HG02885 (cell line): ENCODE measurements at regions not wholly inside any gene's neighbourhood (a gene's known extent, or its start where the extent isn't known, plus 50 kb on each side); places are given as distances from the start of the nearest gene placed in this dataset.

Source experiments
- ATAC-seq: cut with Tn5 transposase; IDR thresholded peaks from one replicate; pipeline ENCODE4 v1.9.1; 2021; ENCODE audit warnings: mild to moderate bottlenecking; ENCODE audit not compliant: unreplicated experiment, poor library complexity

GRCh38 chr4:177680308-177680707 is 238.1 kb upstream of the AGA start:
- ATAC-seq = no peak

- no peak for ATAC-seq
These were observed 239.7 kb upstream of the AGA start for GRCh38 chr4:177681902-177682301.

DNA sequence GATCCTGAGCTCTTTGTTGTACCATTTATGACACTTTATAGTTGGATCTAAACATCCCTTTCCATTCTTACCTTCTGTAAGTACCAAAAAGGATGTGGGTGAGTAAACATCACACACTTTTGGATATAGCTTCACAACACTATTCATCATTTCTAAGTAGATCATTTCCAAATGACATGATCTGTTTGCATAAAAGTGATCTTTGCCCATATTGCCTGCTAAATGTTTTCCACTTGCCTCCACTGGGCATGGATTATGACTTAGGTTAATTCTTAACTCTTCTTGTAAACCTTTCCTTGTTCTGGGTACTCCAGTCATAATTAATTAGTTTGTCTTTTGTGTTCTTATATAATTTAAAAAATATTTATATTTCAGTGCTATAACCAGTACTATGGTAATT is 244.9 kb upstream of the AGA start:
- ATAC-seq = no peak

DNA sequence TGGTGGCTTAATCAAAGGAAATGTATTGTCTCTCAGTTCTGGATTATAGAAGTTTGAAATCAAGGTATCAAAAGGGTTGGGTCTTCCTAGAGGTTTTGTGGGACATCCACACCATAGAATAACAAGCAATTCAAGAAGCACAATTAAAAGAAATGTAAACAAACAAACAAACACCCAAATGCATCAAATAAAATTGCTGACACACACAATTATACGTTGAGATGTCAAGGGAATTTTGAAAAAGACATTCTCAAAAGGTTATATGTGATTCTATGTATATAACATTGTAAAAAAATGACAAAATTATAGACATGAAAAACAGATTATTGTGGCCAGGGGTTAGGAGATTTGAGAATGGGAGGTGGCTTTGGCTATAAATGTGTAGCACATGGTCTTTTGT is 250.7 kb upstream of the AGA start:
- ATAC-seq = no peak

DNA sequence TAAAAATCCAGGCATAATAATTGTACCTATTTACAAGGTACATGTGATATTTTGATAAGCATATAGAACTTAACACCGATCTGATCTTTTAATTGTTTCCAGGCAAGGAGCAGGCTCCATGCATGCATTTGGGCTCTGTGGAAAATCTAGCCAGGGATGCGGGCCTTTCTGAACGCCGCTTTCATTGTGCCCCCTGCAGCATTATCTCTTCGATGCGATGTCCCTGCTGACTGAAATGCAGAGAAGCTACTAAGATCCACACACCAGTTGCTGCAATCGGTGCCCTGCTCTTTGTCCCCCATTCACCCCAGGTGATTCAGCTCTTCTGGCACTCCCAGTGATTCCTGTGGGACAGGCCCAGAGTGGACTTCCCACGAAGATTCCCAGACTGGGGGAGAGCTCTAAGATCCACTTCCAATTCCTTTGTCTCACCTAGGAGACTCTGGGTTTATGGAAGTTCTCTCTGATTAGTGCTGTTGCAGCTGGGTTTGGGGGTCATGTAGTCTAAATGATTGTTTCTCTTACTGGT is 254.3 kb upstream of the AGA start:
- no peak for ATAC-seq

DNA sequence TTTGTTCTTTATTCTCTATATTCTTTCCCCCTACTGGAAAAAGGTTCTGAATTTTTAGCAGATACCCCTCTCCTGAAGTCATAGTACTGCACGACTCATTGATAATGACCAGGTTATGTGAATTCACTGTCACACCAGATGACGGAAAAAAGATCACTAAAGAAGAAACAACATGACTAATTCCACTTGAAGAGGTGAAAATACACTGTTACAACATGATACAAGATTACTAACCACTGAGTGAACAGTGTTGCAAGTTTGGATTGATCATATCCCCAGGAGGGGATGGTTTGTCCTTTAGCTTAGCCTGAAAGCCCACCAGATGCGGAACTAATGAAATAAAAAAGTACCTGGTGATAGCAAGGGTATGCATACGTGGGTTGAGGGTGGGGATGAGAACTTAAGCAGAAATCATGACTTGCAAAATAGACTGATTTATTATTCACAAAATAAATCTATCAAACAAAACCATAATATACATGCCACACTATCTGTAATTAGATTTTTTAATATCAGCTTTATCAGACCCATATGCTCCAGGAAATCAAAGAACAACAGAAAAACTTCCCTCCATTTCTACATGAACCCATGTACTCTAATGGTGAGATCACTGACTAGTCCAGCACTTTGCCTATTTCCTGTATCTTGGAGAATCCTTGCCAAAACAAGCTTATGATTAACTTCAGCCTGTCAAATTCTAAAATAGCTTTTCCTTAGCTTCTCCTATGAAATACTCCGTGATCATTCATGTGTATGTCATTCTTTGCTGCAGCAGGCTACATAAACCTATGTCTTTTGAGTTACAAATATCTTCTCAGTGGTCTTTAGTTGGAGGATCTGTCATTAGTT is 257.4 kb upstream of the AGA start:
- ATAC-seq = no peak

DNA sequence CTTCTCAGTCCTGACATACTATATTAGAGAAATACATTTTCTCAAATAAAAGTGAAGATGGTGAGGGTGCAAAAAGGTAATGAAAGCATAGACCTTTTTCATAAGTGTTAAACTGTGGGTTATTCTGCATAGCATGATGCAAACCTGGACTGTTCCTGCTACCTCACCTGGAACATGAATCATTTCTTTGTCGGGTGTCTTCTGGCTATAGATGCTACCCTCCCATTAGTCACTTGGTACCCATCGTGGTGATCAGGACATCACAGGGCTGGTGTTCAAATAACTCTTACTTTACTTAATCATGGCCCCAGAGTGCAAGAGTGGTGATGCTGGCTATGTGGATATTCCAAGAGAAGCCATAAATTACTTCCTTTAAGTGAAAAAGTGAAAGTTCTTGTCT is 264.7 kb upstream of the AGA start:
- ATAC-seq = no peak

- ATAC-seq = no peak
These were observed 271.2 kb upstream of the AGA start for GRCh38 chr4:177713454-177713853.

DNA sequence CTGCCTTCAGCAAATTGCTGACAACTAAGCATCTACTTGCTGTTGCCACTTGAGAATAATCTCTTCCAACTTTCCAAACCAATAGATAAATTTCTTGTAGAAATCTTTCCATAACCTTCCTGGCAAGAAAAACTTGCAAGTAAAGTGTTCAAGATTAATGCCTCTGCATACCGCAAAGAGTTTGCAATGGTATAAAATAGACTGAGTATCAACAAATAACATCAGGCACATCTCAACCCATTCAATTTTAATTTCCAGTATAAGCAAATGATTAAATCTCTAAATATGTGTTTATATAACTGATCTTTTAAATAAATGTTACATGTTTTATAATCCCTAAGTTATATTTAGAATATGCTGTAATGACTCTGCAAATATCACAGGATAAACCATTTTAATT is 275.2 kb upstream of the AGA start:
- ATAC-seq = no peak

DNA sequence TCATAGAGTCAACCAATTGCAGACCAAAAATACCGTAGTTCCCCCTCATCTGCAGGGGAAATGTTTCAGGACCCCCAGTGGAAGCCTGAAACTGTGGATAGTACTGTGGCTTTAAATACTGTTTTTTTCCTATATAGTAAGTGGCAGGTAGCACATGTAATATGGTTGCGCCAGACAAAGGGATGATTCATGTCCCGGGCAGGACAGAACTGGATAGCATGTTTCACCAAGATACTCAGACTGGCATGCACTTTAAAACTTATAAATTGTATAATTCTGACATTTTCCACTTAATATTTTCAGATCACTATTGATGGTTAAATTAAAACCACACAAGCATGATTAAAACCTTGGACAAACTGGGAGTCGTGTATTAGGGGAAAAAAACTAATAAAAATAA is 276.3 kb upstream of the AGA start:
- ATAC-seq = no peak

- ATAC-seq = no peak
These were observed 283.9 kb upstream of the AGA start for GRCh38 chr4:177726111-177726510.

- ATAC-seq = no peak
These were observed 286.3 kb upstream of the AGA start for GRCh38 chr4:177728361-177729152.

DNA sequence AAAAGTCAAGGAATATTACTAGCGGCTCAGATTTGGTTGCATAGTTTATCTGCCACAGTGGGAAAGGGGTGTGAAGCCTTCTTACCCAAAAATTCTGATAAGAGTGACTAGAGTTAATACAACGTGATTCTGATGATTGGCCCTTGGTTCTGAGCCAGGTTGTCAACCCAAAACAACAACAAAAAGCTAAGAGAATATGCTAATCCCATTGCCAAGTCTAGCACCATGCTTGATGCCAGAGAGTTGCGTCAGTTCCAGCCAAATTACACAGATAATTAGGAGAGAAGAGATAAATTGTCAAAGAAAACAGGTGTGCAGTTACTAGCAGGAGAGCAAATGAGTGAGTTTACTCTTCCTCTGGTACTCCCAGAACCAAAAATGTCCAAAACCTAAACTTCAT is 287.4 kb upstream of the AGA start:
- no peak for ATAC-seq

DNA sequence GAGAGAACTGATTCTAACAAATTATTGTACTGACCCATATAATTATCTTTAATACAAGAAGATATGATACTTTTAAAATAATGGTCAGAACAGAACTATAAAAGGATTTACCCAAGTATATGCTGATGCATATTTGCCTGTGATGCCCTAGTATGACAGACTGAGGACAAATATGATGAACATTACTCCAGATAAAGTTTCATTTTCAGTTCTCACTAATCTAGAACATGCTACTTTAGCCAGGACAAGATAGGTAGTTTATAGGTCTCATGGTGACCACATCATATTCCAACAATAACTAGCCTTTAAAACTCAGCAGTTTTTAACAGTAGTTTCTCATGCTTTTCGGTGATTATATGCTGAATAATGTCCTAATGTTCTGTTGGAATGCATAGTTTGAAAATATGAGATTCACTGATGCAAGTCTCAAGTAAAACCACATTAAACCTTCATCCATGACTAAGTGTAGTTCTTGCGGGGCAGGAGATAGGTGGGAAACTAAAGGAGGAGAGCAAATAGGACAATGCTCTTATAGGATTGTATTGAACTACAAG is 295.2 kb upstream of the AGA start:
- ATAC-seq = peak; percentile 60

DNA sequence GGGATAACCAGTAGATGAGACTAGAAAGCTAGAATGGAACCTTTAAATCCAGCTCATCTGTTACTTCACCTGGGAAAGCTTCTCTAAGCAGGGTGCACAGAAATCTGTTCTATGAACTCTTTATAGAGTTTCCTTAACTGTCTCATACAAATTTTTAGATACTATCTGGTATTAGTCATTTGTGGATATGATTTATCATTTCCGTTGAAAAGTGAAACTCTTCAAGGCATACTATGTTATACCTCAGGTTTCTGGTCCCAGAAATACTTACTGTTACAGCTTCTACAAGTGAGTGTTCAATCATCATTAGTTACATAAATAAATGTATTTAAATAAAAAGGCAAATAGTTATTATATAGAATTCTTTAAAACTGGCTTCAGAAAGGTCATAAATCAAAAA is 298.3 kb upstream of the AGA start:
- peak; percentile 91 for ATAC-seq

GRCh38 chr4:177759729-177760128 is 317.5 kb upstream of the AGA start:
- ATAC-seq = no peak

- no peak for ATAC-seq
These were observed 319.5 kb upstream of the AGA start for GRCh38 chr4:177761692-177762091.

- no peak for ATAC-seq
These were observed 326.9 kb upstream of the AGA start for GRCh38 chr4:177769155-177769554.

DNA sequence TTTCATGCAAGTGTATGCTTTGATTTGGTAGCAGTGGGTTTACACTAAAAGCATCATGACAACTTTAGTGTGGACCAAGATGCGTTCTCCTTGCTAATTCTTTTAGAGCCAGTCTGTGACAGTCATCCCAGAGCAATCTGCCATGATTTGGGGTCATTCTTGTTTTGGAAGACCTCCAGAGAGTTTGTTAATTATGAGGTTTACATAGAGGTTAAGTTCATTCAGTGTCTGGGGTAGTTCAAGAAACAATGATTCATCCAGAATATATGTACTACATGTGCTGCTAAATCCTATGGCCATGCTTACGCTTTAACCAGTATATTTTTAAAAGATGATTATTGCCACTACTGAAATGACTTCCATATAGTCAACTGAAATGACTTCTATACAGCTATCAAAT is 328.5 kb upstream of the AGA start:
- no peak for ATAC-seq

DNA sequence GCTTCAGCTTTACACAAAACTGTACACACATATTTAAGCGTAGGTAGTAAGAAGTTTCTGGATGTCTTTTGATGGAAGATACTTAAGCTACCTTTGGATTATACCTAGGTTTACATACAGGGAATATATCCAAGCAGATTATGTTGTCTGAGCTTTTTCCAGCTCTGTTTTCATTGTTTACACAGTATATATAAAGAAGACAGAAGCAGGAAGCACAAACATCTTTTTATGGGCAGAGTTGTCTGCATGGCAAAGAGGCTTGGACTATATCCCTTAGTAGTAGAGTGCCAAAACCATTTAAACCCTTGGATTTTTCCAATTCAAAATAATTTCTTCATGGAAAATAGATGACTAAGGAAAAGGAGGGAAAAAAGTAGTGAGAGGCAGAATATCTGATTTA is 329.4 kb upstream of the AGA start:
- ATAC-seq = no peak

GRCh38 chr4:177778623-177779022 is 336.4 kb upstream of the AGA start:
- peak; percentile 98 for ATAC-seq
